Heart left ventricle (tissue), 16 donors: ENCODE measurements at regions not wholly inside any gene's neighbourhood (a gene's known extent, or its start where the extent isn't known, plus 50 kb on each side); places are given as distances from the start of the nearest gene placed in this dataset.

ENCODE experiments used
- ATAC-seq, 4 donors: fragments of 200-7000 bp; cut with Tn5 transposase; one replicate each; pipeline ENCODE4 v1.9.1; 2020 to 2022; ENCODE audit warnings: moderate library complexity in 4 of 4, mild to moderate bottlenecking in 3 of 4, moderate number of reproducible peaks in 1 of 4
- DNase-seq, 5 donors: peaks; one replicate each; pipeline ENCODE4 v3.0.0-alpha.2; 2020
- H3K27ac ChIP-seq, 12 donors: fragments of 200-600 bp; sonication (generic) in 4 of 12; one replicate each; pipeline versions ENCODE4 v1.5.0 to v1.8.0; 2016 to 2022; ENCODE audit warnings: mild to moderate bottlenecking in 2 of 12
- H3K27me3 ChIP-seq, 9 donors: fragments of 200-600 bp; sonication (generic) in 2 of 9; one replicate each; pipeline versions ENCODE4 v1.5.1 to v1.8.0; 2016 to 2022; ENCODE audit warnings: mild to moderate bottlenecking in 3 of 9
- H3K36me3 ChIP-seq, 9 donors: fragments of 200-600 bp; sonication (generic) in 2 of 9; one replicate each; pipeline versions ENCODE4 v1.5.0 to v1.8.0; 2018 to 2022; ENCODE audit warnings: mild to moderate bottlenecking in 2 of 9
- H3K4me1 ChIP-seq, 12 donors: fragments of 200-600 bp; sonication (generic) in 4 of 12; one replicate each; pipeline versions ENCODE4 v1.5.0 to v1.8.0; 2016 to 2022; ENCODE audit warnings: mild to moderate bottlenecking in 3 of 12
- H3K4me3 ChIP-seq, 12 donors: fragments of 200-600 bp; sonication (generic) in 4 of 12; one replicate each; pipeline versions ENCODE4 v1.5.0 to v1.8.0; 2017 to 2022; ENCODE audit warnings: mild to moderate bottlenecking in 9 of 12, moderate library complexity in 4 of 12
- H3K9me3 ChIP-seq, 12 donors: fragments of 200-600 bp; sonication (generic) in 4 of 12; one replicate each; pipeline versions ENCODE4 v1.5.0 to v1.8.0; 2016 to 2022; ENCODE audit warnings: mild to moderate bottlenecking in 1 of 12
- POLR2A ChIP-seq, 2 donors: fragments of 450-650 bp; IDR thresholded peaks; one replicate each; pipeline ENCODE4 v1.6.1; 2017; ENCODE audit warnings: antibody characterized with exemption in 2 of 2, mild to moderate bottlenecking in 2 of 2, moderate library complexity in 2 of 2
- WGBS, 4 donors: extraction: QIAGEN DNeasy Blood & Tissue Kit in 2 of 4; methylation state at CpG; one replicate each; pipeline versions ENCODE4 v1.1.5 to v1.1.7; 2013 to 2018; 5-methylcytosine and 5-hydroxymethylcytosine counted together
- intact Hi-C, 10 donors: fragments of 100-400 bp; cut with DNase I; formaldehyde crosslinking; loops; one replicate each; pipeline versions ENCODE4 v1.11.1 to v1.14.2; 2022
- TF ChIP-seq, protein P1 (sequence below), 12 donors: fragments of 200-600 bp; sonication (generic) in 4 of 12; IDR thresholded peaks; one replicate each; pipeline versions ENCODE4 v1.5.0 to v1.8.0; 2018 to 2022; ENCODE audit warnings: antibody characterized with exemption in 12 of 12, mild to moderate bottlenecking in 5 of 12
- donor health status: ischemic (EF 13 %, LVEDD 7.1; RV severe dilation, severe dysfunction).
- donor health status: healthy with polysubstance abuse.
- donor health status: DM: no; HTN: yes; CAD: no.
- donor health status: DM: no; HTN: no; CAD: no.
- donor health status: ischemic (EF 25% LVEDD 6.9; RV normal size, moderate dysfunction).
- donor health status: ischemic (EF 25% LVEDD 5.7; RV mildly dilated, moderate dysfunction).
- donor health status: healthy.
- donor health status: DM: yes; HTN: yes; CAD: no.
- donor health status: ischemic (EF 35%, LVEDD 5.7; RV mildly dilated, moderate dysfunction).
- donor health status: nonischemic (EF 11% LVEDD 7.7; RV severe dilation, severe dysfunction).
- donor health status: DM: yes; HTN: yes; CAD: no.
- donor health status: PGD.
- donor health status: ischemic (EF 29% LVEDD 5.4; RV normal size, mild dysfunction).
- donor health status: nonischemic (EF 23%, LVEDD 6.1; RV moderate dilation, normal function).

DNA sequence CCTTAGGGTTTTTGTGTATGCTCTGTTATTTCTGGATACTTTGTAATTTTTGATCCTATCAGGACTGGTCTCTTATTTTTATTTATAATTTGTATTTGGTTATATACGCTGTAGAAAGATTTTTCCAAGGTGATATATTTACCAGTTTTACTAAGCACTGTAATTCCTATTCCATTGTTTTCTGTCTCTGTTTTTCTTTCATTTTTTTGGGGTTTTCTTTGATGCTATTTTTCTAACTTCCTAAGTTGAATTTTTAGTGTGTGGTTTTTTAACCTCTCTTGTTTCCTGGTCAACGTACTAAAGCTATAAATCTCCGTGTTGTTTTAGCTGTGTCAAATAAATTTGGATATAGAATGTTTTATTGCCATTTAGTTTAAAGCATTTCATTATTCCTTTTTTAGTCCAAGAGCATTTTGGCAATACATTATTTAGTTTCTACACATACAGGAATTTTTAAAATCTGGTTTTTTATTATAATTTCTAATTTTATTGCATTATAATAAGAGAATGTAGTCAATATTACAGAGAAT, 128.1 kb upstream of the THRB start:
- 68 to 81% (median 75%) methylated on average over 3 of the region's 3 CpGs for WGBS, 4 donors
- intact Hi-C loops: no loop called here
- H3K27me3 ChIP-seq: no peaks in the 10 kb centered on the region
- H3K4me3 ChIP-seq: no peak overlapping the region
- no peaks in the 10 kb centered on the region for H3K36me3 ChIP-seq
- no peaks in the 10 kb centered on the region for H3K9me3 ChIP-seq
- ATAC-seq (no peak), DNase-seq (no peak)
- no peak for TF ChIP-seq POLR2A (IDR thresholded peaks at IDR 0.05)
- TF ChIP-seq, protein P1, sequence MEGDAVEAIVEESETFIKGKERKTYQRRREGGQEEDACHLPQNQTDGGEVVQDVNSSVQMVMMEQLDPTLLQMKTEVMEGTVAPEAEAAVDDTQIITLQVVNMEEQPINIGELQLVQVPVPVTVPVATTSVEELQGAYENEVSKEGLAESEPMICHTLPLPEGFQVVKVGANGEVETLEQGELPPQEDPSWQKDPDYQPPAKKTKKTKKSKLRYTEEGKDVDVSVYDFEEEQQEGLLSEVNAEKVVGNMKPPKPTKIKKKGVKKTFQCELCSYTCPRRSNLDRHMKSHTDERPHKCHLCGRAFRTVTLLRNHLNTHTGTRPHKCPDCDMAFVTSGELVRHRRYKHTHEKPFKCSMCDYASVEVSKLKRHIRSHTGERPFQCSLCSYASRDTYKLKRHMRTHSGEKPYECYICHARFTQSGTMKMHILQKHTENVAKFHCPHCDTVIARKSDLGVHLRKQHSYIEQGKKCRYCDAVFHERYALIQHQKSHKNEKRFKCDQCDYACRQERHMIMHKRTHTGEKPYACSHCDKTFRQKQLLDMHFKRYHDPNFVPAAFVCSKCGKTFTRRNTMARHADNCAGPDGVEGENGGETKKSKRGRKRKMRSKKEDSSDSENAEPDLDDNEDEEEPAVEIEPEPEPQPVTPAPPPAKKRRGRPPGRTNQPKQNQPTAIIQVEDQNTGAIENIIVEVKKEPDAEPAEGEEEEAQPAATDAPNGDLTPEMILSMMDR (IDR thresholded peaks at IDR 0.05): no peak
- no peak overlapping the region for H3K27ac ChIP-seq
- no peaks in the 10 kb centered on the region for H3K4me1 ChIP-seq

DNA sequence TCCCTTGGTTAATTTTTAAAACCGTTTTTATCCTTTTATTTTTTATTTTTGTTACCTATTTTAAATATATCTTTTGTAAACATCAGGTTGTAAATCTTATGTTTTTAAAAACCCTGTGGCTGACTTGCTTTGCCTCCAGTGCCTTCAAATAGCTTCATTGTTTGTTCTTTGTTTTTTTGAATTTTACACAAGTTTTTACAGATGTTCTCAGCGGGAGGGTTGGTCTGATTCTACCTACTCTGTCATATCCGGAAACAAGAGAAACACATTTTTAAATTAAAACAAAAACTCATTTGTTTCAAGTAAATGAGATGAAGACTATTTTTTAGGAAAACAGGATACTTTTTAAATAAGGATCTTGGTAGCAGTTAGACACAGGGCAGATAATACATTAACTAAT, 129.0 kb upstream of the THRB start:
- Histone ChIP-seq H3K36me3 (no peaks in the 10 kb centered on the region), H3K27me3 (no peaks in the 10 kb centered on the region), H3K9me3 (no peaks in the 10 kb centered on the region), H3K27ac (no peak overlapping the region), H3K4me3 (no peak overlapping the region), H3K4me1 (no peaks in the 10 kb centered on the region)
- DNase-seq: no peak
- intact Hi-C loops: loop anchor here in 1 of 10 donors (1.0 kb wide), 1 partner anchor 27 kb away; no protein-coding TSS in a partner anchor
- 63 to 82% (median 78%) methylated on average over 3 of the region's 3 CpGs for WGBS, 4 donors
- TF ChIP-seq, protein P1 (IDR thresholded peaks at IDR 0.05): no peak
- TF ChIP-seq POLR2A (IDR thresholded peaks at IDR 0.05): no peak
- ATAC-seq: no peak

DNA sequence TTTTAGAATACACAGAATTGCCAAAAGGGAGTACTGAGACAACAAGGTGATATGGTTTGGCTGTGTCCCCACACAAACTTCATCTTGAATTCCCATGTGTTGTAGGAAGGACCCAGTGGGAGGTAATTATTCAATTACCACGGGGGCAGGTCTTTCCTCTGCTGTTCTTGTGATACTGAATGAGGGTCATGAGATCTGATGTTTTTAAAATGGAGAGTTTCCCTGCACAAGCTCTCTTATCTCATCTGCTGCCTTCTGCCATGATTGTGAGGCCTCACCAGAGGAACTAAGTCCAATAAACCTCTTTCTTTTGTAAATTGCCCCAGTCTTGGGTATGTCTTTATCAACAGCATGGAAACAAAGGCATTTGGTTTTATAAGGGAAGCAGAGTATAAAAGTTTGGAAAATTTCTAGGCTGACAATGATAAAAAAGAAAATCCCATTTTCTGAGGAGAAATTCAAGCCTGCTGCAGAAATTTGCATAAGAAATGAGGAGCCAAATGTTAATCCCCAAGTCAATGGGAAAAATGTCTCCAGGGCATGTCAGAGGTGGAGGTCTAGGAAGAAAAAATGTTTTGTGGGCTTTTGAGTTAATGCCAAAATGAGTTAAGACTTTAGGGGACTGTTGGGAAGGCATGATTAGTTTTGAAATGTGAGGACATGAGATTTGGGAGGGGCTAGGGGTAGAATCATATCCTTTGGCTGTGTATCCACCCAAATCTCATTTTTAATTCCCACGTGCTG, 130.5 kb upstream of the THRB start:
- no peak overlapping the region for H3K27ac ChIP-seq
- no peaks in the 10 kb centered on the region for H3K36me3 ChIP-seq
- DNase-seq: no peak
- no peaks in the 10 kb centered on the region for H3K9me3 ChIP-seq
- no peak for ATAC-seq
- intact Hi-C loops: loop anchor here in 1 of 10 donors (1.0 kb wide), 1 partner anchor 25 kb away; no protein-coding TSS in a partner anchor
- 32 to 44% (median 39%) methylated on average over 2 of the region's 2 CpGs for WGBS, 4 donors
- no peaks in the 10 kb centered on the region for H3K27me3 ChIP-seq
- H3K4me1 ChIP-seq: no peaks in the 10 kb centered on the region
- TF ChIP-seq, protein P1 (IDR thresholded peaks at IDR 0.05): no peak
- no peak for TF ChIP-seq POLR2A (IDR thresholded peaks at IDR 0.05)
- H3K4me3 ChIP-seq: no peak overlapping the region

DNA sequence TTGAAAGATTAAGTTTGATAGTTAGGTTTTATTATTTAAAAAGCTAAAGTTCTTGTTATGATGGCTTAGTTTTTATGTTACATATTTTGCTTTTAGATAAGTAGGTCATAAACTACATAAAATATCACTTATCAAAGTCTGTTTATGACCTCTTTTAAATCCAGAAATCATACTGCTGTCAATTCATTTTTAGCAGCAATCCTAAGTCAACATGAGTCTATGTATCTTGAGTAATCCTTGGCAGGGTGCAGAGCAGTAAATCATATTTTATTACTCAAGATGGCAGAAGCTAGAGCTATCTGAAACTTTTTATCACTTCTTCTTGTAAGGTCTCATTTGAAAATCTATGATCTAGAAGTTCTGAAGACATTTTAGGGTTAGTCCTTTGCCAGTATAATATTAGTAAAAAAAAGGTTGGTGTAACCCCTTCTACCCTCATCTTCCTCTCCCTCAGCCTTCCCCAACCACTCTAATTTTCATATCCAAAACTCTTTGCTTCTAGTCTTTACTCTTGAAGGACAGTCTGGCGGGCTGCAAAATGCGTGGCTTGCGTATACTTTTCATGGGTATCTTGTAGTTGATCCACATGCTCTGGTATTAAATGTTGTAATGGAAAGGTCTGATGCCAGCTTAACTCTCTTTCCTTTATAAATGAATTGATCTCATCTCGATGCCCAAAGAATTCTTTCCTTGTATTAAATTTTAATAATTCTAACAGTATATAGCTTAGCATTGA, 134.0 kb upstream of the THRB start:
- no peak for ATAC-seq
- intact Hi-C loops: no loop called here
- H3K27ac ChIP-seq: no peak overlapping the region

More for the DNA sequence above, 134.0 kb upstream of the THRB start:
- WGBS, 4 donors: 94 to 98% (median 95%) methylated on average over 4 of the region's 4 CpGs
- no peak overlapping the region for H3K4me3 ChIP-seq
- DNase-seq: no peak
- no peaks in the 10 kb centered on the region for H3K27me3 ChIP-seq
- H3K4me1 ChIP-seq: no peaks in the 10 kb centered on the region
- TF ChIP-seq, protein P1 (IDR thresholded peaks at IDR 0.05): no peak
- no peak for TF ChIP-seq POLR2A (IDR thresholded peaks at IDR 0.05)
- no peaks in the 10 kb centered on the region for H3K9me3 ChIP-seq
- no peaks in the 10 kb centered on the region for H3K36me3 ChIP-seq
